ENCODE measurements at regions not wholly inside any gene's neighbourhood (a gene's known extent, or its start where the extent isn't known, plus 50 kb on each side); places are given as distances from the start of the nearest gene placed in this dataset.

- peak; percentile 24 for DNase-seq
- Histone ChIP-seq H3K9ac (ENCODE audit: extremely low read depth, insufficient read length, low read length) (no peak overlapping the region), H3K4ac (ENCODE audit: low read depth, low read length) (no peak overlapping the region), H3K23me2 (ENCODE audit: insufficient read length, low read depth, low read length, poor library complexity, severe bottlenecking) (no peaks in the 10 kb centered on the region), H4K5ac (ENCODE audit: insufficient read length, low read depth, low read length) (no peak overlapping the region), H3K79me2 (ENCODE audit: insufficient read depth, low read length) (no peaks in the 10 kb centered on the region), H3K27ac (ENCODE audit: insufficient read length, low read depth, low read length) (no peak overlapping the region), H2BK120ac (ENCODE audit: low read depth, low read length, poor library complexity, severe bottlenecking) (no peak overlapping the region), H3K23ac (ENCODE audit: insufficient read length, low read depth, low read length) (no peak overlapping the region), H3K14ac (ENCODE audit: insufficient read depth, low read length) (no peak overlapping the region), H3K27me3 (ENCODE audit: insufficient read depth, low read length) (no peaks in the 10 kb centered on the region), H4K8ac (replicated peaks; ENCODE audit: insufficient read length, low read depth, low read length) (no peak overlapping the region), H2BK5ac (ENCODE audit: insufficient read length, low read length) (no peak overlapping the region), H3K18ac (ENCODE audit: insufficient read length, low read depth, low read length) (no peak overlapping the region), H2AFZ (ENCODE audit: low read length) (no peak overlapping the region), H2BK20ac (ENCODE audit: low read depth, low read length, poor library complexity, severe bottlenecking) (no peak overlapping the region), H3K9me3 (ENCODE audit: control insufficient read depth, low read depth, low read length) (no peaks in the 10 kb centered on the region), H2AK5ac (ENCODE audit: insufficient read length, low read length) (no peak overlapping the region), H4K20me1 (ENCODE audit: control insufficient read depth, insufficient read depth, insufficient read length) (no peaks in the 10 kb centered on the region), H3K4me2 (ENCODE audit: insufficient read depth, insufficient read length, low read length) (no peak overlapping the region), H3T11ph (ENCODE audit: low read length) (no peak overlapping the region), H3K56ac (ENCODE audit: insufficient read length, low read depth, low read length) (no peak overlapping the region), H2BK15ac (ENCODE audit: low read depth, low read length) (no peak overlapping the region), H3K79me1 (ENCODE audit: insufficient read depth, low read depth, low read length, poor library complexity, severe bottlenecking) (no peaks in the 10 kb centered on the region), H2BK12ac (ENCODE audit: insufficient read length, low read depth, low read length) (no peak overlapping the region), H4K91ac (ENCODE audit: insufficient read length, low read depth, low read length) (no peak overlapping the region), H3K4me1 (ENCODE audit: insufficient read depth, low read length) (peaks cover 3% of the 10 kb centered on the region; the same call in 1 of the 2 replicates)
- no CpG with 5 or more reads among the region's 16 CpGs for WGBS (ENCODE audit: extremely low coverage, insufficient read length, low lambda C conversion rate)
- Mint-ChIP-seq H3K36me3 (ENCODE audit: insufficient read depth in 1 of 3, low read depth in 3 of 3) (no peaks in the 10 kb centered on the region; a peak in 2 of 7 replicates), H3K9me3 (no peaks in the 10 kb centered on the region), H3K4me1 (peaks cover 27 to 37% of the 10 kb centered on the region in 2 experiments), H3K27me3 (ENCODE audit: low read depth) (peaks cover 16% of the 10 kb centered on the region), H3K4me3 (no peak overlapping the region), H3K27ac (peak overlapping the region in 1 of 3 experiments; percentile 47; a peak in 1 of 7 replicates)
- TF ChIP-seq CTCF (conservative IDR thresholded peaks at IDR 0.05) = no peak
Measured at GRCh38 chr6:168216751-168217191, 102.8 kb downstream of the DACT2 start.
